Caco-2 (cell line): ENCODE measurements at regions not wholly inside any gene's neighbourhood (a gene's known extent, or its start where the extent isn't known, plus 50 kb on each side); places are given as distances from the start of the nearest gene placed in this dataset.
"Not testable (repeated sequence)": the region's sequence is repeated elsewhere in the genome, so short reads cannot be mapped to it uniquely, and the experiment has no call there.

Experiments
- BruUV-seq: library from RNA; stranded (reverse); fragments of 400-500 nt; replicated peaks from 2 replicates; lab custom pipeline; 2021; lab: Mats Ljungman, UMichigan
- CTCF ChIA-PET: fragments of 300-600 bp; sonication (Branson Sonifier 250); formaldehyde crosslinking; loops from one replicate; lab custom pipeline; 2022; ENCODE audit warnings: antibody characterized with exemption; lab: Charles Lee
- POLR2A ChIA-PET: fragments of 300-600 bp; sonication (Branson Sonifier 250); formaldehyde crosslinking; loops from one replicate; lab custom pipeline; 2022; ENCODE audit warnings: antibody characterized with exemption; lab: Charles Lee
- DNase-seq, 2 experiments: peaks; one replicate each; pipeline versions ENCODE4 v3.0.0 to v3.0.0-alpha.2; 2020 to 2022
- H3K27me3 ChIP-seq: replicated peaks from 2 replicates; pipeline ENCODE4 v1.6.0; 2011; ENCODE audit warnings: low read length; ENCODE audit not compliant: control insufficient read depth, insufficient read depth
- H3K36me3 ChIP-seq: 2 replicates; pipeline ENCODE4 v1.5.1; 2011; ENCODE audit warnings: low read length; ENCODE audit not compliant: control insufficient read depth, insufficient read depth
- H3K4me1 ChIP-seq: fragments of 250-450 bp; sonication (Bioruptor Pico); 2 replicates; pipeline ENCODE4 v1.5.1; 2020; ENCODE audit warnings: mild to moderate bottlenecking
- H3K4me3 ChIP-seq: 2 replicates; pipeline ENCODE4 v1.5.1; 2011; ENCODE audit warnings: low read depth, mild to moderate bottlenecking, control low read depth, low read length
- H3K9me3 ChIP-seq: fragments of 250-450 bp; sonication (Bioruptor Pico); 2 replicates; pipeline ENCODE4 v1.5.1; 2020; ENCODE audit warnings: mild to moderate bottlenecking, moderate library complexity
- H3K27ac Mint-ChIP-seq: one replicate; pipeline ENCODE4 v1.8.0; 2022; ENCODE audit warnings: mixed read lengths; ENCODE audit not compliant: unreplicated experiment
- H3K27me3 Mint-ChIP-seq: one replicate; pipeline ENCODE4 v1.8.0; 2022; ENCODE audit warnings: mixed read lengths; ENCODE audit not compliant: insufficient read depth, unreplicated experiment
- H3K36me3 Mint-ChIP-seq: one replicate; pipeline ENCODE4 v1.8.0; 2022; ENCODE audit warnings: mild to moderate bottlenecking, mixed read lengths; ENCODE audit not compliant: insufficient read depth, unreplicated experiment
- H3K4me1 Mint-ChIP-seq: one replicate; pipeline ENCODE4 v1.8.0; 2022; ENCODE audit warnings: low read depth, mixed read lengths; ENCODE audit not compliant: unreplicated experiment
- H3K4me3 Mint-ChIP-seq: one replicate; pipeline ENCODE4 v1.8.0; 2022; ENCODE audit warnings: mild to moderate bottlenecking, moderate library complexity, mixed read lengths; ENCODE audit not compliant: unreplicated experiment
- H3K9me3 Mint-ChIP-seq: one replicate; pipeline ENCODE4 v1.8.0; 2022; ENCODE audit warnings: mixed read lengths; ENCODE audit not compliant: unreplicated experiment
- intact Hi-C: fragments of 100-400 bp; cut with micrococcal nuclease; formaldehyde crosslinking; loops from one replicate; pipeline ENCODE4 v1.10.0; 2022; ENCODE audit not compliant: unreplicated experiment

DNA sequence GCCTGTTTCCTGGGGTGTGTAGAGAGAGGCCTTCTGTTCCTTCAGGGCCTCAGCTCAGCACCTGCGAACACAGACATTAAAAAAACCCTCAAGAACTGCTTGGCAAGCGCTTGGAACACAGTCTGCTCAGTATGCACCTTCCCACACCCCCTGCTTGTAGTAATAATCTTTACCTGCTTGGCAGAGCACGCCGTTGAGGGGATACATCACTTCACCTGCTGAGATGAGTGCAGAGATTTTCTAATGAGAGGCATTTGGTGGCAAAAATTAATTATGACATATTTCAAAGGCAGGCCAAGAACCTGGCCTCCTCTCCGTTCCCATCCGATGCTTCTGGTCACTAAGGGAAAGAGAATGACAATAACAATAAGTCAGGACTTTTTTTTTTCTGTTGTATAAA lies 93.4 kb upstream of the DPP6 start:
- POLR2A ChIA-PET, intact Hi-C loops, H3K4me3 Mint-ChIP-seq, H3K27me3 ChIP-seq, H3K4me3 ChIP-seq, H3K36me3 Mint-ChIP-seq, H3K9me3 Mint-ChIP-seq, BruUV-seq, DNase-seq, H3K4me1 ChIP-seq, H3K4me1 Mint-ChIP-seq, H3K9me3 ChIP-seq, CTCF ChIA-PET, H3K27ac Mint-ChIP-seq, H3K36me3 ChIP-seq: not testable (repeated sequence)
- peaks cover 10% of the 10 kb centered on the region for H3K27me3 Mint-ChIP-seq

DNA sequence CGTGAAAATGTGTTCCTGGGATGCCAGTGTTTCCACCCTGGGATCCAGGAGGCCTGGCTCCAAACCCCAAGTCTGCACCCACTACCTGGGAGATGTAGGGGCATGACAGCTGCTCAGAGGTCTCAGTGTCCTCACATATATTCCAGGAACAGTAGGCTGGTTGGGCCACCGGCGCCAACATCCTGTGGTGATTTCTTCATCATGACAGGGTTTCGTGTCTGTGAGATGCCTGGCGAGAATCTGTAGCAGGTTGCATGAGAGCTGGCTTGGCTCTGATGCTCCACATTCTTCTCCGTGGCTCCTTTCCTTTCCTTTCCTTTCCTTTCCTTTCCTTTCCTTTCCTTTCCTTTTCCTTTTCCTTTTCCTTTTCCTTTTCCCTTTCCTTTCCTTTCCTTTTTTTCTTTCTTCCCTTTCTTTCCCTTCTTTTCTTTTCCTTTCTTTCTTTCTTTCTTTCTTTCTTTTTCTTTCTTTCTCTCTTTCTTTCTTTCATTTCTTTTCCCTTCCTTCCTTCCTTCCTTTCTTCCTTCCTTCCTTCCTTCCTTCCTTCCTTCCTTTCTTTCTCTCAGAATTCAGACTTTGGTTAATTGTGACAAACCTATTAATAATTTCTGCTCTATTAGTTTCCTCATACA lies 87.6 kb upstream of the DPP6 start:
- H3K9me3 Mint-ChIP-seq, DNase-seq, H3K27me3 Mint-ChIP-seq, H3K27me3 ChIP-seq, POLR2A ChIA-PET, H3K4me1 ChIP-seq, intact Hi-C loops, H3K36me3 ChIP-seq, H3K27ac Mint-ChIP-seq, H3K4me3 Mint-ChIP-seq, CTCF ChIA-PET, H3K36me3 Mint-ChIP-seq, H3K4me1 Mint-ChIP-seq, H3K4me3 ChIP-seq, H3K9me3 ChIP-seq, BruUV-seq: not testable (repeated sequence)

DNA sequence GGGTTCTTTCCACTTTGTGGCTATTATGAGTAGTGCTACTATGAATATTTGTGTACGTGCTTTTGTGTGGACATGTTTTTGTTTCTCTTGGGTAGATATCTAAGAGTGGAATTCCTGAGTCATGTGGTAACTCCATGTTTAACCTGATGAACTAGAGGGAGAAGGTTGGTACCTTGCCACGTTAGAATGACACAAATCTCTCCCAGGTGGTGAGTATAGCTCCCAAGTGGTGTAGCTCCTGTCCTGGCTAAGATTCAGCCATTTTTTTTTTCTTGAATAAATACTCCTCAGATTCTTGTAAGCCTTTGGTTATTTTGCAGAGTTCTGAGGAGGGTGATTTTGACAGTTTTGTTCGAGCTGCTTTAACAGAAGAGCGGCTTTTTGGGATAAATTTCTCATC lies 83.2 kb upstream of the DPP6 start:
- CTCF ChIA-PET, BruUV-seq, H3K27ac Mint-ChIP-seq, H3K36me3 ChIP-seq, H3K36me3 Mint-ChIP-seq, POLR2A ChIA-PET, H3K4me3 ChIP-seq, intact Hi-C loops, H3K9me3 ChIP-seq, H3K27me3 Mint-ChIP-seq, H3K9me3 Mint-ChIP-seq, DNase-seq, H3K4me1 Mint-ChIP-seq, H3K4me3 Mint-ChIP-seq, H3K4me1 ChIP-seq, H3K27me3 ChIP-seq: not testable (repeated sequence)

DNA sequence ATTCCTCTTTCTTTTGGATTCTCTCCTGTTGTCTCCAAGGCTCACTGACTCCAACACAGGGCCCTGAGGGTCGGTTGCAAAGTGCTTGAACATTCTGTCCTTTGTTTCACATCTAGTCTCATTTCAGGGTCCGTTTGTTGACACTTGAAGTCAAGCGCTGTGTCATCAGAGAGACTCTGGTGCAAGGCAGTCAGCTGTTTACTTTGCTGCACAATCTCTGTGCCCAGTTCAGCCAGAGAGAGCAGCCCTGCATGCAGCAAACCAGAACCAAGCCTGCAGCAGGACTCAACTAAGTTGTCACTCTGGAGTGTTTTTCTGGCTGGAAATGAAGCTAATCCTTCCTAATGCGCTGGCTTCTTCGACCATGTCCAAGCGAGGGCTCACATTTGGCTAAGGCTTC lies 77.6 kb upstream of the DPP6 start:
- H3K9me3 Mint-ChIP-seq, POLR2A ChIA-PET, H3K4me3 Mint-ChIP-seq, H3K27me3 Mint-ChIP-seq, H3K27ac Mint-ChIP-seq, BruUV-seq, H3K4me3 ChIP-seq, H3K36me3 ChIP-seq, H3K4me1 Mint-ChIP-seq, H3K9me3 ChIP-seq, H3K27me3 ChIP-seq, CTCF ChIA-PET, DNase-seq, intact Hi-C loops, H3K4me1 ChIP-seq, H3K36me3 Mint-ChIP-seq: not testable (repeated sequence)

DNA sequence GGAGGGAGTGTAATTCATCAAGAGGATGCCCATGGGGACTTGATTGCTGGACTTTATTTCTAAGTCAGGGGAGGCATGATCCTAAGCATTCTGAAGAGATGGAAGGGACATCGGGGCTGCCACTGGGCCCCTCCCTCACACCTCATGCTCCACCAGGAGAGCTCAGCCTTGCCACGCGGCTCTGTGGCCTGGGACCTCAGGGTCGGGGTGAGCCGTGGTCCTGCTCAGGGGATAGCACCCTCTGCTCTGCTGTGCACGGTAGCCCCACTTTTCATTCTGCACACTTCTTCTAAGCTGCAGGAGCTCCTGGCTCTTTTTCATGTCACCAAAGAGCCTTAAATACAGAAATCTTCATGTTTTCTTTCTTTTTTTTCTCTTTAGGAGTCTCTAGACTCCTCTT lies 75.5 kb upstream of the DPP6 start:
- H3K27ac Mint-ChIP-seq, DNase-seq, H3K4me3 ChIP-seq, H3K27me3 Mint-ChIP-seq, POLR2A ChIA-PET, H3K27me3 ChIP-seq, H3K9me3 ChIP-seq, CTCF ChIA-PET, H3K4me1 Mint-ChIP-seq, H3K4me3 Mint-ChIP-seq, BruUV-seq, H3K4me1 ChIP-seq, H3K9me3 Mint-ChIP-seq, H3K36me3 Mint-ChIP-seq, H3K36me3 ChIP-seq, intact Hi-C loops: not testable (repeated sequence)

DNA sequence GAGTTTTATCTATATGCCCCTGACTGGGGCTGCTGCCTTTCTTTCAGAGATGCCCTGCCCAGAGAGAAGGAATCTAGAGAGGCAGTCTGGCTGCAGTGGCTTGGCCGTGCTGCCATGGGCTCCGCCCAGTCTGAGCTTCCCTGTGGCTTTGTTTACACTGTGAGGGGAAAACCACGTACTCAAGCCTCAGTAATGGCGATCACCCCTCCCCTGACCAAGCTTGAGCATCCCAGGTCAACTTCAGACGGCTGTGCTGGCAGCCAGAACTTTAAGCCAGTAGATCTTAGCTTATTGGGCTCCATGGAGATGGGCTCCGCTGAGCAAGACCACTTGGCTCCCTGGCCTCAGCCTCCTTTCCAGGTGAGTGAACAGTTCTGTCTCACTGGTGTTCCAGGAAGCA lies 69.0 kb upstream of the DPP6 start:
- H3K36me3 ChIP-seq, H3K27me3 Mint-ChIP-seq, H3K9me3 Mint-ChIP-seq, H3K36me3 Mint-ChIP-seq, H3K27ac Mint-ChIP-seq, DNase-seq, H3K9me3 ChIP-seq, intact Hi-C loops, CTCF ChIA-PET, H3K4me1 Mint-ChIP-seq, H3K4me3 Mint-ChIP-seq, H3K4me3 ChIP-seq, H3K27me3 ChIP-seq, BruUV-seq, H3K4me1 ChIP-seq, POLR2A ChIA-PET: not testable (repeated sequence)

DNA sequence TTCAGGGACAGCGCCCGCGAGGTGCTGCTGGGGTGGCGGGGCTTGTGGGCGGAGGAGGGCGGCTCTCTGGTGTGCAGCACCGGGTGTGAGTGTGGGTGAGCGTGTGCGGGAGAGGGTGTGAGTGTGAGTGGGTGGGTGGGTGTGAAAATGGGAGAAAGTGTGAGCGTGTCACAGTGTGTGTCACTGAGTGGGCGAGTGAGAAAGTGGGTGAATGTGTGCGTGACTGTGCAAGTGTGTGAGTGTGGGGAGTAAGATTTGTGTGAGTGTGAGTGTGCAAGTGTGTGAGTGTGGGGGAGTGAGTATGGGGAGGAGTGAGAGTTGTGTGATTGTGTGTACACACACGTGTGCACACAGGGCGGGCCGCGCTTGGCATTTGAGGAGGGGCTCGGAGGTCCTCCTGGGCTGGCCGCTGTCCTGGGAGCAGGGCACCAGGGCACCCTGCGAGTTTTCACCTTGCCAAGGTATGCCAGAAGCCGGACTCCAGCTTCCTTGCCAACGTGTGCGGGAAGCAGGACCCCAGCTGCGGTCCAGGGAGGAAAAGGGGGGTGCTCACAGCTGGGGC lies 63.1 kb upstream of the DPP6 start:
- H3K27ac Mint-ChIP-seq, H3K36me3 ChIP-seq, H3K9me3 ChIP-seq, intact Hi-C loops, H3K4me3 ChIP-seq, H3K4me3 Mint-ChIP-seq, BruUV-seq, H3K4me1 Mint-ChIP-seq, H3K4me1 ChIP-seq, H3K27me3 Mint-ChIP-seq, POLR2A ChIA-PET, H3K9me3 Mint-ChIP-seq, CTCF ChIA-PET, H3K27me3 ChIP-seq, DNase-seq, H3K36me3 Mint-ChIP-seq: not testable (repeated sequence)
